SK-N-SH treated with all-trans-retinoic acid at 6 μM for 48 hours (cell line): ENCODE measurements at regions not wholly inside any gene's neighbourhood (a gene's known extent, or its start where the extent isn't known, plus 50 kb on each side); places are given as distances from the start of the nearest gene placed in this dataset.

Experiments
- TCF4 ChIP-seq: fragments of 250-450 bp; sonication (Bioruptor Pico); IDR thresholded peaks from 2 replicates; pipeline ENCODE4 v1.8.0; 2021; ENCODE audit warnings: mild to moderate bottlenecking, moderate library complexity, borderline replicate concordance
- TSHZ2 ChIP-seq: fragments of 250-450 bp; sonication (Bioruptor Pico); IDR thresholded peaks from 2 replicates; pipeline ENCODE4 v1.5.0; 2020; ENCODE audit warnings: mild to moderate bottlenecking, moderate library complexity

- no peak for TF ChIP-seq TSHZ2 (CRISPR knock-in tag)
- TF ChIP-seq TCF4 (CRISPR knock-in tag) = no peak
These were observed 512.4 kb upstream of the CYLC2 start for GRCh38 chr9:102482776-102483175.
